HuH-7 (cell line): ENCODE measurements at regions not wholly inside any gene's neighbourhood (a gene's known extent, or its start where the extent isn't known, plus 50 kb on each side); places are given as distances from the start of the nearest gene placed in this dataset.
"Not testable (repeated sequence)": the region's sequence is repeated elsewhere in the genome, so short reads cannot be mapped to it uniquely, and the experiment has no call there.

Source experiments
- DNase-seq: peaks from one replicate; pipeline ENCODE4 v3.0.0; 2011; ENCODE audit warnings: low spot score

- no peak for DNase-seq
Observed at GRCh38 chr10:90031776-90032175, 330.4 kb downstream of the KIF20B start.

GRCh38 chr10:90032519-90032918, 331.1 kb downstream of the KIF20B start:
- DNase-seq: no peak

- DNase-seq: not testable (repeated sequence)
Observed at GRCh38 chr10:90034862-90035261, 333.5 kb downstream of the KIF20B start.

DNA sequence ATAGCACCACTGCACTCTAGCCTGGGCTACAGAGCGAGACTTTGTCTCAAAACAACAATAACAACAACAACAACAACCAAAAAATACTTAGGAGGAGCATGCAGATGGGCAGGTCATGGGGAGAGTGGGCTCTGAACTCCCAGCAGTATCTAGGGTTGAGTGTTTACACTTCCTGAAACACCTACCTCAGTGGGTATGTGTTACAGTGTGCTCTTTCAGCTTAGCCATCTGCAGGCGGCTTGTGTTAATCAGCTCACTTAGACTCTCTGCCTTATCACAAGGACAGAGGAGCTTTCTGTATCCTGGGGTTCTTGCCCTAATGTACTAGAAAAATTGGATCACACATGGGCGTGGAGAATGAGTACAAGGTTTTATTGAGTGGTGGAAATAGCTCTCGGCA, 340.2 kb downstream of the KIF20B start:
- no peak for DNase-seq

DNA sequence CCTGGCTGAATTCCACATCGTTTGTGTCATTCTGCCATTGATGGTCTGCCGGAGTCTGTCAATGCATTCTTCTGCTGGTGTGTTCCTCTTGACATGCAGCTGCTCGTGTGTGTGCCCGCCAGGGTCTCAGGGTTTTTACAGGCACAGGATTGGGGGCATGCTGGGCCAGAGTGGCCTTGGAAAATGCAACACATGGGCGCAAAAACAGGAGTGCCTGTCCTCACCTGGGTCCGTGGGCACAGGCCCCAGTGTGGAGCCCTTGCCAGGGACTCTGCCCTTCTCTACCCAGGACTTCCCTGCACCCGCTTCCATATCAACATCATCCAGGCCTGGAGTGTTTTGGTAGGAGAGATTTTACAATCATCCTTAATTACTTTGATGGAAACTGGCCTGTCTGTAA, 340.7 kb downstream of the KIF20B start:
- DNase-seq: no peak

DNA sequence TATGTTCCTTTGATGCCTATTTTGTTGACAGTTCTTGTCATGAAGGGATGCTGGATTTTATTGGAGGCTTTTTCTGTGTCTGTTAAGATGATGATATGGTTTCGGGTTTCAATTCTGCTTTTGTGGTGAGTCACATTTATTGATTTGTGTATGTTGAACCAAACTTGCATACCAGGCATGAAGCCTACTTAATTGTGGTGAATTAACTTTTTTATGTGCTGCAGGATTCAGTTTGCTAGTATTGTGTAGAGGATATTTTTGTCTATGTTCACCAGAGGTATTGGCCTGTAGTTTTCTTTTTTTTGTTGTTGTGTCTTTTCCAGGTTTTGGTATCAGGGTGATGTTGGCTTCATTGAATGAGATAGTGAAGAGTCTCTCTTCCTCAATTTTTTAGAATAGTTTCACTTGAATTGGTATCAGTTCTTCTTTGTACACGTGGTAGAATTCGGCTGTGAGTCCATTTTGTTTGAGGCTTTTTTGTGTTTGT, 345.9 kb downstream of the KIF20B start:
- DNase-seq: no peak

DNA sequence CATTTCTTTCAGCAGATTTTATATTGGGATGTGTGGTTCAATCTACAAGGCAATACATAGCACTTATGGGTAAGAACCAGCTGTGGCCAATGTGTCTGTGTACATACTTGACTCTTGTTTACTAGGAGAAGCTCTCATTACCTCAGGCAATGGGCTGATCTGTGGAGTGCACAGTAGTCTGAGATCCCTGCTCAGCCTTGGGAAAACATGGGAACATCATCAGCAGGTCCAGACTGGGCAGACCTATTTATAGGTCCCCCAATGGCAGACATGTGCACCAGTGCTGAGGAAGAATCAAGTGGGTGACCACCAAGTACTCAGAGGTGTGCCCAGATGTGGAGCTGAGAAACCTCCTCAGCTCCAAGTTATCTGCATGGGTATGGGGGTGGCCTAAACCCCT, 349.7 kb downstream of the KIF20B start:
- no peak for DNase-seq

DNA sequence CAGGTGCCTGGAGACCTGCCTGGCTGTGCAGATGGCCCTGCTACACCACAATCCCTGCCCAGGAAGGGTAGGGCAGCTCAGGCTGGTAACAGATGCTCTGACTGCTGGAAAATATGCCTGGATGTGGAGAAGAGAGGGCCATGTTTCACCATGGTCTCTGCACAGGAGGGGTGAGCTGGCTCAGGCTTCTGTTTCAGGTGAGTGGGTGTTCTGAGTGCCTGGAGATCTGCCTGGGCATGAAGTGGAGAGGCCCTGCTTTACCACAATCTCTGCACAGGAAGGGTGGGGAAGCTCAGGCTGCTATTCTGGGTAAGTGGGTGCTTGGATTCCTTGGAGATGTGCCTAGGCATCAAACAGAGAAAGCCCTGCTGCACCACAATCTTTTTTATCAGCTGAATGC, 350.1 kb downstream of the KIF20B start:
- no peak for DNase-seq

GRCh38 chr10:90062786-90063185, 361.4 kb downstream of the KIF20B start:
- no peak for DNase-seq

DNA sequence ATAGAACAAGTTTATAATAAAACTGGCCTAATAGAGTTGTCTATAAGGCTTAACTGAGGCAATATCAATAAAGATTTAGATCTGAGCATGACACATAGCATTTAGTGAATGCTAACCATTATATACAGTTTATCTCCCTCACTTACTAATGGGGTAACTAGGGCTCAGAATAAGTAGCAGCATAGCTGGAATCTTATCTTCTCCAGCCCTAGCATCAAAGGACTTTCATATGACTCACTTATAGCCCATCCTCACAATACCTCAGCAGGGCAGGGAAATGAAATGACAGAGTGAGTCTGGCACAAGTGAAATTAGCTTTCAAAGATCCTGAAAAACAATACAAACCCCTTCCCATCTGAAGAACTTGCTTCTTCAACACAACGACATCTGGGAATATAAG, 362.9 kb downstream of the KIF20B start:
- no peak for DNase-seq

DNA sequence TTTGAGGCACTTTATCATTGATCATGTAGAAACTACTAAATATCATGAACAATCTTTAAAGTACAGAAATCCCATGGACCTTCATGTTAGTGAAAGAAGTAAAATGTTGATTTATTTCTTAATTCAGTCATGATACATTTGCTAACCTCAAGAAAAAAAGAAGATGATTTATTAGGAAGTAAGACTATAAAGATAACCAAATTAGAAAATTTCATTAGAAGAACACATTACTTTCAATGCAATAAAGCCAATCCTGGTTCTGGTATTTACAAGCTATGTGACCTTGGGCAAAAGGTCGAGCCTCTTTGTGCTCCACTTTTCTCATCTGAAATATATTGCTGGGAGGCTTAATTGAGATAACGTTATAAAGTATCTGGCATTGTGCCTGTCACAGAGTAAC, 365.0 kb downstream of the KIF20B start:
- DNase-seq: no peak

- DNase-seq: no peak
Observed at GRCh38 chr10:90075995-90076394, 374.6 kb downstream of the KIF20B start.

DNA sequence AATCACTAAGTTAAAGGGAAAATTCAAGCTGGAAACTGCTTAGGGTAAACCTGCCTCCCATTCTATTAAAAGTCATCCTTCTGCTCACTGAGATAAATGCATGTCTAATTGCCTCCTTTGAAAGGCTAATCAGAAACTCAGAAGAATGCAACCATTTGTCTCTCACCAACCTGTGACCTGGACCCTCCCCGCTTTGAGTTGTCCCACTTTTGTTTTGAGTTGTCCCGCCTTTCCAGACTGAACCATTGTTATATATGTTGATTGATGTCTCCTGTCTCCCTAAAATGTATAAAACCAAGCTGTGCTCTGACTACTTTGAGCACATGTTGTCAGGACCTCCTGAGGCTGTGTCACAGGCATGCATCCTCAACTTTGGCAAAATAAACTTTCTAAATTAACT, 378.4 kb downstream of the KIF20B start:
- no peak for DNase-seq

DNA sequence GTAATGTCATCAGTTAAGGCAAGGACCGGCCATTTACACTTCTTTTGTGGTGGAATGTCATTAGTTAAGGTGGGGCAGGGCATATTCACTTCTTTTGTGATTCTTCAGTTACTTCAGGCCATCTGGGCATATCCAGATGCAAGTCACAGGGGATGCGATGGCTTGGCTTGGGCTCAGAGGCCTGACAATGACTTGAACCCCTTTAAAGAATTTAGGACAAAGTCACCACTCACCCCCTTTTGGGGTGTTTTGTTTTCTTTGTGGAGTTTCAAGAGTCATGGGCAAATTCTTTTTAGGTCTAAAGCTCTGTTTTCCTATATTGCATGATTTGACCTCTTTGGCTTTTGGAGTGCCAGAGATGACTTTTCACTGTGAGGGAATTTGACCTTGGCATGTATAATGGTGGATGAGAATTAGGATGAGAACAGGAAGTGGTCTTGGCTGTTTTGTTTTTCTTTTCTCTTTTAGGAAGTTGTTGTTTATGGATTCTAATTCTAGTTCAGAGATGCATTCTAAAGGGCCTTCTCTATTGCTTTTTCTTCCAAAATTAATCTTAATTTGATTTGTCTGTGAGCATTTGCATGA, 385.3 kb downstream of the KIF20B start:
- DNase-seq: not testable (repeated sequence)

- no peak for DNase-seq
Observed at GRCh38 chr10:90087197-90088023, 386.0 kb downstream of the KIF20B start.

DNA sequence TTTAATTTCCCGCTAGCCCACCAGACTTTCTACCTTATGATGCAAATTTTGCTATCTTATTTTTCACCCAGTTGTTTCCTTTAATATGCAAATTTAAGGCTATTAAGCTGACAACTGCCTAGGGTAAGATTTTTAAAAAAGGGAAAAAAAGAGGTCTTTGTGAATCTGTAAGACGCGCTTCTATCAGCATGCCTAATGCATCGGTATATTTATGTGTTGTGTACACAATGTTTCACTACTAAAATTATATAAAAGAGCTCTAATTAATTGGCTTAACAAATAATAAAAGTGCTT, 386.6 kb downstream of the KIF20B start:
- no peak for DNase-seq

DNA sequence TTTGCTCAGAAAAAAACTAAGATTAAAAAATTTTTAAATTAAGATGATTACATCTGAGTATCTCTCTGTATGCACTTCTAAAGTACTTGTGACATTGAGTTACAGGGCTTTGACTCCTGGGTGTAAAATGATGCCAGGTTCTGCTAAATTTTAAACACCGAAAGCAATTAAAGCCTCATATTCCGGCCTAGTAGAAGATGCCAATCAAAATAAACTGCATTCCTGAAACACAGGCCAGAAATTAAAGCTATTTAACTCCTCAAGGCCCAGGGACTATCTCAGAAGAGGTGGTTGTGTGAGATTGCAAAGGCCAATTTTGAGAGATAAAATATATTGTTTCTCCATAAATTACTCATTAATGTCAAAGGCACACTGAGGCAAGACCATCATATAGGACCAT, 388.3 kb downstream of the KIF20B start:
- DNase-seq: no peak

DNA sequence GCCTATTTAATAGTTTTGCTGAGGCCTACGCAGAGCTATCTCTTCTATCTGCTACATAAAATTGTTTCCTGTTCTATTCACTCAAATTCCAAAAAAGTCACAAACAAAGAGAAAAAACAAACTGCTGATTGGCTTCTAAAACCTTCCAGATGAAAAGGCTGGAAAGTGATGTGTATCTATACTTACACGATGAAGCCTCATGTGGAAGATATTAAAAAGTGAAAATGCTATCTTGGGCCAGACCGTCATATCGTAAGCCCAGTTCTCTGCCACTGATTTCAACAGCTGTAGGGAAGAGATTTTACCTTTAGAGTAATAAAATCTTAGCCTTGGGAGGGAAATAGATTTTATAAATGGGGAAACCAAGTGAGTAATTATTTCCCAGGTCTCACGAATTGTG, 394.8 kb downstream of the KIF20B start:
- DNase-seq: no peak

- not testable (repeated sequence) for DNase-seq
Observed at GRCh38 chr10:90107581-90107980, 406.2 kb downstream of the KIF20B start.

- no peak for DNase-seq
Observed at GRCh38 chr10:90111671-90112070, 410.3 kb downstream of the KIF20B start.

DNA sequence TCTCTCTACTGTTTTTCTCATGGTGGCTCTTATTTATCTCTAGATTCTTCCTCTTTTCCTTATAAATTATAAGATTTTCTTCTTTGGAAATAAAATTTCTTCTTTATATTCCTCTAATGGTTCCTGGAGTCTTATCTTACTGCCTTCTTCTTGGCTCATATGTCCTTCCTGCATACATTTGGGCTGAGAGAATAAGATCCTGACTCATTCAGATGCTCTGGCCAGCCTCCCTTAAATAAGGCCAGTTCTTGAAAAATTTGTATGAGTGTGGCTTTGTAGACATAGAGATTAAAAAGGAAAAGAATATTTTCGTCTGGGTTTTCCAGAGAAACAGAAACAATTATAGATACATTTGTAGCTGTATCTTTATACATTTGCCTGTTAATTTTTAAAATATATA, 411.3 kb downstream of the KIF20B start:
- no peak for DNase-seq

DNA sequence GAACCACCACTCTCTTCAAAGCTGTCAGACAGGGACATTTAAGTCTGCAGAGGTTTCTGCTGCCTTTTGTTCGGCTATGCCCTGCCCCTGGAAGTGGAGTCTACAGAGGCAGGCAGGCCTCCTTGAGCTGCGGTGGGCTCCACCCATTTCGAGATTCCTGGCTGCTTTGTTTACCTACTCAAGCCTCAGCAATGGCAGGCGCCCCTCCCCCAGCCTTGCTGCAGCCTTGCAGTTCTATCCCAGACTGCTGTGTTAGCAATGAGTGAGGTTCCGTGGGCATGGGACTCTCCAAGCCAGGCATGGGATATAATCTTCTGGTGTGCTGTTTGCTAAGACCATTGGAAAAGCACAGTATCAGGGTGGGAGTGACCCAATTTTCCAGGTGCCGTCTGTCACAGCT, 417.2 kb downstream of the KIF20B start:
- not testable (repeated sequence) for DNase-seq

DNA sequence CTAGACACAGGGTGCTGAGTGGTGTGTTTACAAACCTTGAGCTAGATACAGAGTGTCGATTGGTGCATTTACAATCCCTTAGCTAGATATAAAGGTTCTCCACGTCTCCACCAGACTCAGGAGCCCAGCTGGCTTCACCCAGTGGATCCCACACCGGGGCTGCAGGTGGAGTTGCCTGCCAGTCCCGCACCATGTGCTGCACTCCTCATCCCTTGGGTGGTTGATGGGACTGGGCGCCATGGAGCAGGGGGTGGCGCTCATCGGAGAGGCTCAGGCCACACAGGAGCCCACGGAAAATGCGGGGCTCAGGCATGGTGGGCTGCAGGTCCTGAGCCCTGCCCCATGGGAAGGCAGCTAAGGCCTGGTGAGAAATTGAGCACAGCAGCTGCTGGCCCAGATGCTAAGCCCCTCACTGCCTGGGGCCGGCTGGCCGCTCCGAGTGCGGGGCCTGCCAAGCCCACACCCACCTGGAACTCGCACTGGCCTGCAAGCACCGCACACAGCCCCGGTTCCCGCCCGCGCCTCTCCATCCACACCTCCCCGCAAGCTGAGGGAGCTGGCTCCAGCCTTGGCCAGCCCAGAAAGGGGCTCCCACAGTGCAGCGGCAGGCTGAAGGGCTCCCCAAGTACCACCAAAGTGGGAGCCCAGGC, 418.4 kb downstream of the KIF20B start:
- not testable (repeated sequence) for DNase-seq
